Keratinocyte (primary cell): ENCODE measurements at regions not wholly inside any gene's neighbourhood (a gene's known extent, or its start where the extent isn't known, plus 50 kb on each side); places are given as distances from the start of the nearest gene placed in this dataset.

Experiments used
- DNase-seq: peaks from one replicate; pipeline ENCODE4 v3.0.0-alpha.2; 2011; ENCODE audit warnings: low read depth, missing footprints, low spot score
- FAIRE-seq: peaks from 2 replicates; lab custom pipeline; 2011; peaks lifted over from hg19 to GRCh38; lab: Jason Lieb, UNC
- H2AFZ ChIP-seq: 2 replicates; pipeline ENCODE4 v1.6.0; 2012; ENCODE audit warnings: low read length, control low read depth, inconsistent platforms; ENCODE audit not compliant: control insufficient read depth
- H3K27ac ChIP-seq: 2 replicates; pipeline ENCODE4 v1.5.1; 2011; ENCODE audit warnings: low read length; ENCODE audit not compliant: control insufficient read depth, insufficient read depth
- H3K27me3 ChIP-seq: 3 replicates; pipeline ENCODE4 v1.6.0; 2011; ENCODE audit warnings: low read length; ENCODE audit not compliant: control insufficient read depth, insufficient read depth; ENCODE audit errors: extremely low read depth
- H3K36me3 ChIP-seq, 2 experiments: 2 replicates in 1 of 2; 3 replicates in 1 of 2; pipeline ENCODE4 v1.5.1; 2011; ENCODE audit warnings: low read length in 2 of 2, mild to moderate bottlenecking in 1 of 2; ENCODE audit not compliant: control insufficient read depth in 2 of 2, insufficient read depth in 2 of 2; ENCODE audit errors: extremely low read depth in 1 of 2
- H3K4me1 ChIP-seq: 3 replicates; pipeline ENCODE4 v1.5.1; 2011; ENCODE audit warnings: low read length; ENCODE audit not compliant: control insufficient read depth, insufficient read depth; ENCODE audit errors: extremely low read depth
- H3K4me2 ChIP-seq: 3 replicates; pipeline ENCODE4 v1.6.0; 2011; ENCODE audit warnings: low read depth, low read length; ENCODE audit not compliant: control insufficient read depth, insufficient read depth; ENCODE audit errors: extremely low read depth
- H3K4me3 ChIP-seq, 3 experiments: fragments of 200-600 bp in 1 of 3; sonication (generic) in 1 of 3; 2 replicates in 2 of 3; 3 replicates in 1 of 3; pipeline ENCODE4 v1.5.1; 2011 to 2016; ENCODE audit warnings: low read length in 3 of 3, mild to moderate bottlenecking in 3 of 3, control low read depth in 2 of 3, inconsistent platforms in 1 of 3, low read depth in 1 of 3, mixed read lengths in 1 of 3, mixed run types in 1 of 3, moderate library complexity in 1 of 3; ENCODE audit not compliant: control insufficient read depth in 2 of 3, insufficient read depth in 2 of 3; ENCODE audit errors: extremely low read depth in 1 of 3
- H3K79me2 ChIP-seq: 2 replicates; pipeline ENCODE4 v1.6.0; 2012; ENCODE audit warnings: low read length; ENCODE audit not compliant: control insufficient read depth, insufficient read depth
- H3K9ac ChIP-seq: 3 replicates; pipeline ENCODE4 v1.6.0; 2011; ENCODE audit warnings: low read length; ENCODE audit not compliant: control insufficient read depth, insufficient read depth; ENCODE audit errors: extremely low read depth
- H3K9me1 ChIP-seq: 3 replicates; pipeline ENCODE4 v1.6.0; 2011; ENCODE audit warnings: low read length; ENCODE audit not compliant: control insufficient read depth, insufficient read depth; ENCODE audit errors: extremely low read depth
- H3K9me3 ChIP-seq: 2 replicates; pipeline ENCODE4 v1.5.1; 2012; ENCODE audit warnings: low read depth, low read length; ENCODE audit not compliant: control insufficient read depth
- H4K20me1 ChIP-seq: 3 replicates; pipeline ENCODE4 v1.6.0; 2011; ENCODE audit warnings: low read length; ENCODE audit not compliant: control insufficient read depth, insufficient read depth; ENCODE audit errors: extremely low read depth
- CTCF ChIP-seq, 3 experiments: IDR thresholded peaks in 1 of 3; conservative IDR thresholded peaks in 1 of 3; optimal IDR thresholded peaks in 1 of 3; 2 replicates in 2 of 3; 3 replicates in 1 of 3; pipeline versions ENCODE3 to v1.5.1; 2011; ENCODE audit warnings: low read length in 3 of 3, mild to moderate bottlenecking in 3 of 3, moderate library complexity in 2 of 3, control low read depth in 1 of 3, inconsistent platforms in 1 of 3; ENCODE audit not compliant: insufficient read depth in 2 of 3; ENCODE audit errors: extremely low read depth in 1 of 3
- EZH2 ChIP-seq: IDR thresholded peaks from one replicate; pipeline ENCODE4 v1.6.1; 2012; ENCODE audit warnings: inconsistent platforms, mild to moderate bottlenecking, low read length, moderate library complexity
- dilution Hi-C: fragments of 300-500 bp; cut with MboI; formaldehyde crosslinking; loops from one replicate; pipeline ENCODE4 v1.7.0; 2020; ENCODE audit warnings: low sequenced_read_pairs; ENCODE audit not compliant: extremely low pct_ligation_motif_present

DNA sequence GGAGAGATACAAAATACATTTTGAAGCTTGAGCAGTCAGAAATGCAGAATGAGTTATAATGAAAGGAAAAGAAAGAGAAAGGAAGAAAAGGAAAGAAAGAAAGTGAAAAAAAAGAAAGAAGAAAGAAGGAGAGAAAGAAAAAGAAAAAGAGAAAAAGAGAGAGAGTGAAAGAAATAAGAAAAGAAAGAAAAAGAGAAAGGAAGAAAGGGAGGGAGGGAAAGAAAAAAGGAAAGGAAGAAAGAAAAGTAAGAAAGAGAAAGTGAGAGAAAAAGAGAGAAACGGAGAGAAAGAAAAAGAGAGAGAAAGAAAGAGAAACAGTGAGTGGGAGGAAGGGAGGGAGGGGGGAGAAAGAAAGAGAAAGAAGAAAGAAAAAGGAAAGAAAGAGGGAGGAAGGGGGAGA, 549.9 kb downstream of the GALC start:
- Histone ChIP-seq H3K79me2 (no peaks in the 10 kb centered on the region), H3K27ac (no peak overlapping the region), H3K9me1 (no peaks in the 10 kb centered on the region), H3K36me3 (no peaks in the 10 kb centered on the region), H3K9ac (no peak overlapping the region), H3K4me1 (no peaks in the 10 kb centered on the region), H2AFZ (no peak overlapping the region), H3K27me3 (no peaks in the 10 kb centered on the region), H4K20me1 (no peaks in the 10 kb centered on the region), H3K4me3 (no peak overlapping the region), H3K4me2 (no peak overlapping the region), H3K9me3 (no peaks in the 10 kb centered on the region)
- FAIRE-seq (no peak), DNase-seq (no peak)
- TF ChIP-seq CTCF (optimal IDR thresholded peaks at IDR 0.05 in 1 of 3, IDR thresholded peaks at IDR 0.05 in 1 of 3, conservative IDR thresholded peaks at IDR 0.05 in 1 of 3; ENCODE audit: extremely low read depth in 1 of 3, insufficient read depth in 2 of 3, low read length in 3 of 3) (no peak), EZH2 (no peak)
- dilution Hi-C loops, result no loop called here

GRCh38 chr14:87437158-87437557, 555.8 kb downstream of the GALC start:
- no peak overlapping the region for H3K27ac ChIP-seq
- no peaks in the 10 kb centered on the region for H3K9me3 ChIP-seq
- DNase-seq (no peak), FAIRE-seq (no peak)
- H3K27me3 ChIP-seq, result no peaks in the 10 kb centered on the region
- no peaks in the 10 kb centered on the region for H3K9me1 ChIP-seq
- TF ChIP-seq CTCF (optimal IDR thresholded peaks at IDR 0.05 in 1 of 3, IDR thresholded peaks at IDR 0.05 in 1 of 3, conservative IDR thresholded peaks at IDR 0.05 in 1 of 3; ENCODE audit: extremely low read depth in 1 of 3, insufficient read depth in 2 of 3, low read length in 3 of 3) (no peak), EZH2 (no peak)
- H4K20me1 ChIP-seq, result no peaks in the 10 kb centered on the region
- H2AFZ ChIP-seq, result no peak overlapping the region
- no peak overlapping the region for H3K9ac ChIP-seq
- no peak overlapping the region for H3K4me3 ChIP-seq
- no peak overlapping the region for H3K4me2 ChIP-seq
- dilution Hi-C loops, result no loop called here
- no peaks in the 10 kb centered on the region for H3K4me1 ChIP-seq
- H3K36me3 ChIP-seq, result no peaks in the 10 kb centered on the region
- no peaks in the 10 kb centered on the region for H3K79me2 ChIP-seq
